Neural cell (in vitro differentiated cells): ENCODE measurements at regions not wholly inside any gene's neighbourhood (a gene's known extent, or its start where the extent isn't known, plus 50 kb on each side); places are given as distances from the start of the nearest gene placed in this dataset.

Experiments
- H2AFZ ChIP-seq: fragments of 200-600, 300-800 bp; sonication (generic), shearing (Covaris generic); 2 replicates; pipeline ENCODE4 v1.6.0; 2014; ENCODE audit warnings: low read depth, mild to moderate bottlenecking, antibody characterized with exemption, low read length, moderate library complexity
- H3F3A ChIP-seq: fragments of 200-600 bp; shearing (Covaris generic); 2 replicates; pipeline ENCODE4 v1.6.1; 2016; ENCODE audit warnings: mild to moderate bottlenecking, moderate library complexity, mixed read lengths, antibody characterized with exemption, low read length; ENCODE audit not compliant: insufficient read depth, poor library complexity, severe bottlenecking
- H3K27ac ChIP-seq: fragments of 200-600, 300-800 bp; sonication (generic), shearing (Covaris generic); 2 replicates; pipeline ENCODE4 v1.5.1; 2014; ENCODE audit warnings: mild to moderate bottlenecking, low read length, moderate library complexity
- H3K27me3 ChIP-seq: fragments of 300-800, 200-600 bp; sonication (generic), shearing (Covaris generic); 2 replicates; pipeline ENCODE4 v1.6.0; 2014; ENCODE audit warnings: mild to moderate bottlenecking, low read depth, low read length, moderate library complexity; ENCODE audit not compliant: insufficient read depth
- H3K36me3 ChIP-seq: fragments of 300-800, 200-600 bp; sonication (generic), shearing (Covaris generic); 2 replicates; pipeline ENCODE4 v1.5.1; 2014; ENCODE audit warnings: mild to moderate bottlenecking, antibody characterized with exemption, low read length, moderate library complexity; ENCODE audit not compliant: insufficient read depth
- H3K4me2 ChIP-seq: fragments of 300-800, 200-600 bp; sonication (generic), shearing (Covaris generic); 2 replicates; pipeline ENCODE4 v1.6.0; 2014; ENCODE audit warnings: mild to moderate bottlenecking, low read length
- H3K4me3 ChIP-seq: fragments of 300-800, 200-600 bp; sonication (generic), shearing (Covaris generic); 2 replicates; pipeline ENCODE4 v1.5.1; 2014; ENCODE audit warnings: mild to moderate bottlenecking, low read length, moderate library complexity
- H3K79me2 ChIP-seq: fragments of 200-600 bp; shearing (Covaris generic); replicated peaks from 2 replicates; pipeline ENCODE4 v1.6.0; 2014; ENCODE audit warnings: mild to moderate bottlenecking, low read length, moderate library complexity; ENCODE audit not compliant: insufficient read depth
- H3K9ac ChIP-seq: fragments of 300-800, 200-600 bp; sonication (generic), shearing (Covaris generic); 2 replicates; pipeline ENCODE4 v1.6.1; 2016; ENCODE audit warnings: mild to moderate bottlenecking, low read length, mixed read lengths
- H3K9me2 ChIP-seq: fragments of 200-600 bp; shearing (Covaris generic); 2 replicates; pipeline ENCODE4 v1.6.1; 2016; ENCODE audit warnings: mild to moderate bottlenecking, low read length, mixed read lengths; ENCODE audit not compliant: insufficient read depth
- H3K9me3 ChIP-seq: fragments of 200-600, 300-800 bp; sonication (generic), shearing (Covaris generic); 2 replicates; pipeline ENCODE4 v1.6.1; 2016; ENCODE audit warnings: mild to moderate bottlenecking, mixed run types, low read length, moderate library complexity, mixed read lengths
- H4K20me1 ChIP-seq: fragments of 200-600 bp; shearing (Covaris generic); 2 replicates; pipeline ENCODE4 v1.6.1; 2016; ENCODE audit warnings: mild to moderate bottlenecking, mixed run types; ENCODE audit not compliant: insufficient read depth
- CTCF ChIP-seq: fragments of 450-650 bp; IDR thresholded peaks from 2 replicates; pipeline ENCODE4 v1.5.1; 2014; ENCODE audit warnings: antibody characterized with exemption, mild to moderate bottlenecking, moderate library complexity; ENCODE audit not compliant: poor library complexity, severe bottlenecking
- EP300 ChIP-seq: fragments of 450-650 bp; conservative IDR thresholded peaks from 2 replicates; pipeline ENCODE4 v1.6.1; 2014; ENCODE audit warnings: antibody characterized with exemption, mild to moderate bottlenecking, moderate library complexity; ENCODE audit not compliant: poor library complexity, severe bottlenecking
- EZH2 ChIP-seq: fragments of 200-600, 300-800 bp; shearing (Covaris generic), sonication (generic); IDR thresholded peaks from 2 replicates; pipeline ENCODE4 v1.6.1; 2014; ENCODE audit warnings: antibody characterized with exemption, low read length, borderline replicate concordance, mild to moderate bottlenecking; ENCODE audit not compliant: insufficient read depth, poor library complexity, severe bottlenecking
- MXI1 ChIP-seq: fragments of 450-650 bp; conservative IDR thresholded peaks from 2 replicates; pipeline ENCODE4 v1.6.1; 2014; ENCODE audit warnings: antibody characterized with exemption, mild to moderate bottlenecking; ENCODE audit not compliant: poor library complexity, severe bottlenecking
- POLR2AphosphoS5 ChIP-seq: IDR thresholded peaks from 2 replicates; pipeline ENCODE4 v1.6.1; 2012
- RAD21 ChIP-seq: fragments of 450-650 bp; conservative IDR thresholded peaks from 2 replicates; pipeline ENCODE4 v1.6.1; 2014; ENCODE audit warnings: antibody characterized with exemption, mild to moderate bottlenecking, moderate library complexity
- REST ChIP-seq: IDR thresholded peaks from 2 replicates; pipeline ENCODE4 v1.6.1; 2012; ENCODE audit warnings: borderline replicate concordance
- SMC3 ChIP-seq: fragments of 450-650 bp; conservative IDR thresholded peaks from 2 replicates; pipeline ENCODE4 v1.6.1; 2014; ENCODE audit warnings: antibody characterized with exemption, mild to moderate bottlenecking, moderate library complexity; ENCODE audit not compliant: poor library complexity
- TAF1 ChIP-seq: IDR thresholded peaks from 2 replicates; pipeline ENCODE4 v1.6.1; 2012; ENCODE audit warnings: low read depth

GRCh38 chr10:33120275-33120674, 162.2 kb upstream of the ITGB1 start:
- TF ChIP-seq TAF1, result no peak
- no peak for TF ChIP-seq CTCF
- TF ChIP-seq REST, result no peak
- TF ChIP-seq POLR2AphosphoS5, result no peak
- TF ChIP-seq EZH2, result no peak
- no peak for TF ChIP-seq SMC3
- TF ChIP-seq RAD21, result no peak
- H4K20me1 ChIP-seq, result no peaks in the 10 kb centered on the region
- H3K36me3 ChIP-seq, result no peaks in the 10 kb centered on the region
- no peaks in the 10 kb centered on the region for H3K79me2 ChIP-seq
- no peak overlapping the region for H2AFZ ChIP-seq
- no peaks in the 10 kb centered on the region for H3F3A ChIP-seq
- H3K27me3 ChIP-seq, result no peaks in the 10 kb centered on the region
- no peak overlapping the region for H3K9ac ChIP-seq
- no peaks in the 10 kb centered on the region for H3K9me2 ChIP-seq
- H3K4me2 ChIP-seq, result no peak overlapping the region
- no peaks in the 10 kb centered on the region for H3K9me3 ChIP-seq
- no peak overlapping the region for H3K4me3 ChIP-seq
- H3K27ac ChIP-seq, result no peak overlapping the region

GRCh38 chr10:33117816-33118215, 159.8 kb upstream of the ITGB1 start:
- Histone ChIP-seq H3F3A (no peaks in the 10 kb centered on the region), H3K79me2 (no peaks in the 10 kb centered on the region), H3K9ac (no peak overlapping the region), H3K4me3 (no peak overlapping the region), H3K4me2 (no peak overlapping the region), H3K9me2 (no peaks in the 10 kb centered on the region), H2AFZ (no peak overlapping the region), H4K20me1 (no peaks in the 10 kb centered on the region), H3K9me3 (no peaks in the 10 kb centered on the region), H3K27ac (no peak overlapping the region), H3K36me3 (no peaks in the 10 kb centered on the region), H3K27me3 (no peaks in the 10 kb centered on the region)
- TF ChIP-seq EP300, result no peak
- TF ChIP-seq POLR2AphosphoS5, result no peak
- no peak for TF ChIP-seq RAD21
- no peak for TF ChIP-seq REST
- no peak for TF ChIP-seq EZH2
- no peak for TF ChIP-seq SMC3
- TF ChIP-seq TAF1, result no peak
- no peak for TF ChIP-seq CTCF
- TF ChIP-seq MXI1, result no peak
